ENCODE measurements at regions not wholly inside any gene's neighbourhood (a gene's known extent, or its start where the extent isn't known, plus 50 kb on each side); places are given as distances from the start of the nearest gene placed in this dataset.

- Histone ChIP-seq H2BK15ac (ENCODE audit: low read depth, low read length) (no peak overlapping the region), H3K79me1 (ENCODE audit: insufficient read depth, low read depth, low read length, poor library complexity, severe bottlenecking) (no peaks in the 10 kb centered on the region), H3K9ac (ENCODE audit: extremely low read depth, insufficient read length, low read length) (no peak overlapping the region), H3T11ph (ENCODE audit: low read length) (no peak overlapping the region), H3K18ac (ENCODE audit: insufficient read length, low read depth, low read length) (no peak overlapping the region), H4K5ac (ENCODE audit: insufficient read length, low read depth, low read length) (no peak overlapping the region), H4K20me1 (ENCODE audit: control insufficient read depth, insufficient read depth, insufficient read length) (no peaks in the 10 kb centered on the region), H2BK12ac (ENCODE audit: insufficient read length, low read depth, low read length) (no peak overlapping the region), H3K4me2 (ENCODE audit: insufficient read depth, insufficient read length, low read length) (no peak overlapping the region), H3K79me2 (ENCODE audit: insufficient read depth, low read length) (no peaks in the 10 kb centered on the region), H3K9me3 (ENCODE audit: control insufficient read depth, low read depth, low read length) (no peaks in the 10 kb centered on the region), H4K91ac (ENCODE audit: insufficient read length, low read depth, low read length) (no peak overlapping the region), H2BK120ac (ENCODE audit: low read depth, low read length, poor library complexity, severe bottlenecking) (no peak overlapping the region), H3K14ac (ENCODE audit: insufficient read depth, low read length) (no peak overlapping the region), H3K23ac (ENCODE audit: insufficient read length, low read depth, low read length) (no peak overlapping the region), H3K23me2 (ENCODE audit: insufficient read length, low read depth, low read length, poor library complexity, severe bottlenecking) (no peaks in the 10 kb centered on the region), H3K56ac (ENCODE audit: insufficient read length, low read depth, low read length) (no peak overlapping the region), H3K4ac (ENCODE audit: low read depth, low read length) (no peak overlapping the region), H4K8ac (replicated peaks; ENCODE audit: insufficient read length, low read depth, low read length) (no peak overlapping the region), H2AFZ (ENCODE audit: low read length) (no peak overlapping the region), H3K4me1 (ENCODE audit: insufficient read depth, low read length) (no peaks in the 10 kb centered on the region), H3K27ac (ENCODE audit: insufficient read length, low read depth, low read length) (no peak overlapping the region), H2AK5ac (ENCODE audit: insufficient read length, low read length) (no peak overlapping the region), H3K27me3 (ENCODE audit: insufficient read depth, low read length) (no peaks in the 10 kb centered on the region), H2BK20ac (ENCODE audit: low read depth, low read length, poor library complexity, severe bottlenecking) (no peak overlapping the region), H2BK5ac (ENCODE audit: insufficient read length, low read length) (no peak overlapping the region)
- Mint-ChIP-seq H3K27ac (no peak overlapping the region; a peak in 1 of 7 replicates), H3K4me3 (no peak overlapping the region), H3K9me3 (peaks cover 5 to 7% of the 10 kb centered on the region in 2 experiments; a peak in 4 of 5 replicates), H3K27me3 (ENCODE audit: low read depth) (peaks cover 31% of the 10 kb centered on the region), H3K36me3 (ENCODE audit: insufficient read depth in 1 of 3, low read depth in 3 of 3) (peaks cover 0 to 7% (median 0%) of the 10 kb centered on the region in 3 experiments; a peak in 1 of 7 replicates), H3K4me1 (peaks cover 12 to 13% of the 10 kb centered on the region in 2 experiments; a peak in 3 of 4 replicates)
- no CpG with 5 or more reads among the region's 23 CpGs for WGBS (ENCODE audit: extremely low coverage, insufficient read length, low lambda C conversion rate)
- peak; percentile 26 for DNase-seq
- TF ChIP-seq CTCF (conservative IDR thresholded peaks at IDR 0.05): no peak
Measured at GRCh38 chr2:875687-876615, 74.7 kb upstream of the SNTG2 start.

Data from H9 (cell line).